ENCODE measurements at regions not wholly inside any gene's neighbourhood (a gene's known extent, or its start where the extent isn't known, plus 50 kb on each side); places are given as distances from the start of the nearest gene placed in this dataset.
A peak's percentile ranks its signal among the peaks of the same experiment; 100 is the strongest.
"Not testable (repeated sequence)": the region's sequence is repeated elsewhere in the genome, so short reads cannot be mapped to it uniquely, and the experiment has no call there.

GRCh38 chr1:228652116-228652515, 83.2 kb upstream of the RHOU start:
- no TSS peak for BruUV-seq (replicated peaks)
- Histone ChIP-seq H3K27ac (ENCODE audit: low read depth, low read length) (no peak overlapping the region), H3K27me3 (ENCODE audit: insufficient read depth, low read length) (no peaks in the 10 kb centered on the region), H3K36me3 (ENCODE audit: control insufficient read depth in 1 of 2, insufficient read depth in 2 of 2, low read length in 2 of 2) (no peaks in the 10 kb centered on the region), H2AFZ (ENCODE audit: low read depth, low read length, poor library complexity, severe bottlenecking) (no peak overlapping the region), H4K20me1 (ENCODE audit: insufficient read depth) (no peaks in the 10 kb centered on the region), H3K9ac (ENCODE audit: low read length) (no peak overlapping the region), H3K9me2 (ENCODE audit: insufficient read depth) (no peaks in the 10 kb centered on the region), H3K9me3 (ENCODE audit: control insufficient read depth in 1 of 2, insufficient read depth in 1 of 2, low read depth in 1 of 2, low read length in 2 of 2) (no peaks in the 10 kb centered on the region), H3K79me2 (ENCODE audit: insufficient read depth, low read length) (peaks cover 12% of the 10 kb centered on the region), H3K4me1 (ENCODE audit: control insufficient read depth in 1 of 2, insufficient read depth in 2 of 2, low read length in 2 of 2) (peaks cover 8 to 21% of the 10 kb centered on the region in 2 experiments; a peak in 3 of 4 replicates), H3K4me2 (ENCODE audit: low read length) (no peak overlapping the region), H3K4me3 (replicated peaks in 1 of 2; ENCODE audit: low read depth in 1 of 2, low read length in 2 of 2) (no peak overlapping the region)
- CTCF ChIA-PET = no interaction called here
- intact Hi-C loops (cut with micrococcal nuclease) = no loop called here
- POLR2A ChIA-PET = no interaction called here
- no peak for TF ChIP-seq EGR1 (IDR thresholded peaks at IDR 0.05; ENCODE audit: low read depth)
- TF ChIP-seq CBX3 (IDR thresholded peaks at IDR 0.05; ENCODE audit: low read depth) = no peak
- TF ChIP-seq MAX (IDR thresholded peaks at IDR 0.05) = no peak
- TF ChIP-seq ZBTB33 (IDR thresholded peaks at IDR 0.05; ENCODE audit: extremely low read depth, insufficient replicate concordance, low read length) = no peak
- TF ChIP-seq SIN3A (IDR thresholded peaks at IDR 0.05; ENCODE audit: low read depth) = no peak
- no peak for TF ChIP-seq ELF1 (IDR thresholded peaks at IDR 0.05; ENCODE audit: borderline replicate concordance, low read depth)
- no peak for TF ChIP-seq TCF7L2 (IDR thresholded peaks at IDR 0.05; ENCODE audit: borderline replicate concordance, extremely low read depth, insufficient read depth, insufficient read length)
- no peak for TF ChIP-seq CEBPB (IDR thresholded peaks at IDR 0.05; ENCODE audit: low read depth)
- TF ChIP-seq SP1 (IDR thresholded peaks at IDR 0.05; ENCODE audit: low read depth) = no peak
- no peak for TF ChIP-seq EZH2phosphoT487 (IDR thresholded peaks at IDR 0.05; ENCODE audit: borderline replicate concordance)
- TF ChIP-seq CTCF (IDR thresholded peaks at IDR 0.05 in 2 of 3, conservative IDR thresholded peaks at IDR 0.05 in 1 of 3; ENCODE audit: borderline replicate concordance in 1 of 3, insufficient read depth in 1 of 3, low read depth in 2 of 3, low read length in 2 of 3) = no peak
- no peak for TF ChIP-seq ZFX (IDR thresholded peaks at IDR 0.05)
- TF ChIP-seq POLR2A (IDR thresholded peaks at IDR 0.05; ENCODE audit: borderline replicate concordance, extremely low read depth, insufficient read depth, insufficient read length) = no peak
- no peak for TF ChIP-seq JUND (IDR thresholded peaks at IDR 0.05)
- no peak for TF ChIP-seq SRF (IDR thresholded peaks at IDR 0.05; ENCODE audit: low read depth)
- DNase-seq (ENCODE audit: low read depth, low spot score) = no peak
- ATAC-seq = no peak
- RAD21 ChIA-PET (ENCODE audit: low non-redundant PET in 1 of 2, low total read pairs in 2 of 2, uncharacterized antibody in 2 of 2, unreplicated experiment in 2 of 2) = no interaction called here

GRCh38 chr1:228653057-228653456, 82.2 kb upstream of the RHOU start:
- H3K4me1 ChIP-seq (ENCODE audit: control insufficient read depth in 1 of 2, insufficient read depth in 2 of 2, low read length in 2 of 2) = peaks cover 8 to 14% of the 10 kb centered on the region in 2 experiments; a peak in 3 of 4 replicates

More at GRCh38 chr1:228653057-228653456, 82.2 kb upstream of the RHOU start:
- ATAC-seq; H3K9me3 ChIP-seq (ENCODE audit: control insufficient read depth in 1 of 2, insufficient read depth in 1 of 2, low read depth in 1 of 2, low read length in 2 of 2); H4K20me1 ChIP-seq (ENCODE audit: insufficient read depth); CTCF ChIA-PET; H3K4me3 ChIP-seq (replicated peaks in 1 of 2; ENCODE audit: low read depth in 1 of 2, low read length in 2 of 2); RAD21 ChIA-PET (ENCODE audit: low non-redundant PET in 1 of 2, low total read pairs in 2 of 2, uncharacterized antibody in 2 of 2, unreplicated experiment in 2 of 2); H2AFZ ChIP-seq (ENCODE audit: low read depth, low read length, poor library complexity, severe bottlenecking); DNase-seq (ENCODE audit: low read depth, low spot score); H3K4me2 ChIP-seq (ENCODE audit: low read length); H3K27ac ChIP-seq (ENCODE audit: low read depth, low read length); POLR2A ChIA-PET; H3K9ac ChIP-seq (ENCODE audit: low read length); H3K9me2 ChIP-seq (ENCODE audit: insufficient read depth); H3K27me3 ChIP-seq (ENCODE audit: insufficient read depth, low read length); H3K36me3 ChIP-seq (ENCODE audit: control insufficient read depth in 1 of 2, insufficient read depth in 2 of 2, low read length in 2 of 2); intact Hi-C loops (cut with micrococcal nuclease): not testable (repeated sequence)
- H3K79me2 ChIP-seq (ENCODE audit: insufficient read depth, low read length) = peaks cover 12% of the 10 kb centered on the region
- BruUV-seq (replicated peaks) = TSS peak; percentile 100
